Stimulated activated CD4-positive, alpha-beta T cell treated with anti-CD3 and anti-CD28 coated beads, TNF-alpha, amount 100 ng/mL, for 1 hour (primary cell): ENCODE measurements at regions not wholly inside any gene's neighbourhood (a gene's known extent, or its start where the extent isn't known, plus 50 kb on each side); places are given as distances from the start of the nearest gene placed in this dataset.

Experiments used
- DNase-seq, 3 donors: peaks; one replicate each; pipeline ENCODE4 v3.0.0-alpha.2; 2020; ENCODE audit warnings: low read depth in 3 of 3, low spot score in 1 of 3

GRCh38 chr2:195413422-195413821 lies 243.6 kb upstream of the SLC39A10 start:
- DNase-seq: no peak

GRCh38 chr2:195411219-195411687 lies 245.8 kb upstream of the SLC39A10 start:
- DNase-seq: no peak

- DNase-seq: no peak
Measured at GRCh38 chr2:195410074-195410671, 246.9 kb upstream of the SLC39A10 start.

- DNase-seq: no peak
Measured at GRCh38 chr2:195408811-195409210, 248.2 kb upstream of the SLC39A10 start.

GRCh38 chr2:195408196-195408595 lies 248.8 kb upstream of the SLC39A10 start:
- no peak for DNase-seq

- DNase-seq: no peak
Measured at GRCh38 chr2:195407783-195408182, 249.2 kb upstream of the SLC39A10 start.

- no peak for DNase-seq
Measured at GRCh38 chr2:195406886-195407603, 250.0 kb upstream of the SLC39A10 start.

- DNase-seq: no peak
Measured at GRCh38 chr2:195404651-195405050, 252.4 kb upstream of the SLC39A10 start.

GRCh38 chr2:195396479-195396878 lies 260.5 kb upstream of the SLC39A10 start:
- no peak for DNase-seq

GRCh38 chr2:195395362-195395761 lies 261.7 kb upstream of the SLC39A10 start:
- no peak for DNase-seq

- DNase-seq: no peak
Measured at GRCh38 chr2:195392446-195393336, 264.3 kb upstream of the SLC39A10 start.

GRCh38 chr2:195390686-195391321 lies 266.2 kb upstream of the SLC39A10 start:
- no peak for DNase-seq

- DNase-seq: no peak
Measured at GRCh38 chr2:195388028-195388427, 269.0 kb upstream of the SLC39A10 start.

GRCh38 chr2:195382186-195382585 lies 274.8 kb upstream of the SLC39A10 start:
- DNase-seq: no peak

GRCh38 chr2:195370167-195370943 lies 286.7 kb upstream of the SLC39A10 start:
- no peak for DNase-seq

GRCh38 chr2:195369218-195369587 lies 287.8 kb upstream of the SLC39A10 start:
- DNase-seq: no peak

GRCh38 chr2:195368249-195369217 lies 288.5 kb upstream of the SLC39A10 start:
- DNase-seq: no peak

- no peak for DNase-seq
Measured at GRCh38 chr2:195367809-195368208, 289.2 kb upstream of the SLC39A10 start.
